HepG2 (cell line): ENCODE measurements at regions not wholly inside any gene's neighbourhood (a gene's known extent, or its start where the extent isn't known, plus 50 kb on each side); places are given as distances from the start of the nearest gene placed in this dataset.

Experiments
- ATAC-seq: fragments of 200-7000 bp; cut with Tn5 transposase; 3 replicates; pipeline ENCODE4 v1.9.1; 2020; ENCODE audit warnings: mild to moderate bottlenecking, moderate library complexity
- BruUV-seq: library from RNA; stranded (reverse); fragments of 400-500 nt; replicated peaks from 2 replicates; lab custom pipeline; 2021; lab: Mats Ljungman, UMichigan
- CTCF ChIA-PET: fragments of 300-600 bp; formaldehyde crosslinking; extraction: SDS; loops from one replicate; lab custom pipeline; 2021; ENCODE audit warnings: low total read pairs, inconsistent platforms, low intra/inter-chr PET ratio; lab: Yijun Ruan, JAX
- POLR2A ChIA-PET: fragments of 350-600 bp; sonication (Branson Sonifier 250); formaldehyde crosslinking; loops from one replicate; lab custom pipeline; 2020; ENCODE audit warnings: antibody characterized with exemption, inconsistent platforms; lab: Yijun Ruan, JAX
- DNase-seq: peaks from one replicate; pipeline ENCODE4 v3.0.0-alpha.2; 2015; ENCODE audit warnings: low spot score
- FAIRE-seq: peaks from 3 replicates; lab custom pipeline; 2011; peaks lifted over from hg19 to GRCh38; lab: Jason Lieb, UNC
- H2AFZ ChIP-seq: one replicate; pipeline ENCODE4 v1.6.1; 2011; ENCODE audit warnings: low read length, inconsistent platforms
- H3K27ac ChIP-seq: fragments of 300-600 bp; 3 replicates; pipeline ENCODE4 v1.8.0; 2011; ENCODE audit warnings: mixed run types, mild to moderate bottlenecking, mixed read lengths, low read length, inconsistent platforms; ENCODE audit not compliant: insufficient read depth; ENCODE audit errors: extremely low read length
- H3K27me3 ChIP-seq, 2 experiments: fragments of 200-600 bp in 1 of 2; 2 replicates in 1 of 2; 3 replicates in 1 of 2; pipeline versions ENCODE4 v1.6.0 to v1.8.0; 2011; ENCODE audit warnings: low read length in 2 of 2, mild to moderate bottlenecking in 2 of 2, moderate library complexity in 2 of 2, inconsistent platforms in 1 of 2; ENCODE audit not compliant: insufficient read depth in 2 of 2, control insufficient read depth in 1 of 2
- H3K36me3 ChIP-seq, 2 experiments: fragments of 200-600 bp in 1 of 2; replicated peaks in 1 of 2; 2 replicates in 1 of 2; 3 replicates in 1 of 2; pipeline versions ENCODE4 v1.5.1 to v1.8.0; 2011; ENCODE audit warnings: low read length in 2 of 2, inconsistent platforms in 1 of 2; ENCODE audit not compliant: insufficient read depth in 2 of 2, control insufficient read depth in 1 of 2
- H3K4me1 ChIP-seq: 2 replicates; pipeline ENCODE4 v1.5.1; 2012; ENCODE audit warnings: low read length, inconsistent platforms; ENCODE audit not compliant: insufficient read depth
- H3K4me2 ChIP-seq: 2 replicates; pipeline ENCODE4 v1.6.0; 2011; ENCODE audit warnings: low read depth, low read length, inconsistent platforms
- H3K4me3 ChIP-seq, 3 experiments: fragments of 200-600 bp in 1 of 3; sonication (generic), shearing (Covaris generic) in 1 of 3; replicated peaks in 1 of 3; 2 replicates each; pipeline ENCODE4 v1.5.1; 2011 to 2016; ENCODE audit warnings: low read length in 3 of 3, inconsistent platforms in 2 of 3, low read depth in 2 of 3, mild to moderate bottlenecking in 2 of 3, control low read depth in 1 of 3, mixed read lengths in 1 of 3; ENCODE audit not compliant: insufficient read depth in 1 of 3
- H3K79me2 ChIP-seq: one replicate; pipeline ENCODE4 v1.6.1; 2011; ENCODE audit warnings: low read length, inconsistent platforms; ENCODE audit not compliant: insufficient read depth
- H3K9ac ChIP-seq: 2 replicates; pipeline ENCODE4 v1.6.0; 2011; ENCODE audit warnings: mild to moderate bottlenecking, low read depth, low read length, inconsistent platforms; ENCODE audit not compliant: insufficient read depth
- H3K9me3 ChIP-seq: 2 replicates; pipeline ENCODE4 v1.5.1; 2012; ENCODE audit warnings: mild to moderate bottlenecking, low read length
- H4K20me1 ChIP-seq: 2 replicates; pipeline ENCODE4 v1.6.0; 2011; ENCODE audit warnings: inconsistent platforms, mild to moderate bottlenecking, low read length, moderate library complexity; ENCODE audit not compliant: insufficient read depth
- CREM ChIP-seq, 2 experiments: sonication (generic) in 1 of 2; formaldehyde crosslinking in 1 of 2; IDR thresholded peaks; 2 replicates each; pipeline versions ENCODE4 v1.4.0 to v1.6.1; 2016 to 2020; ENCODE audit warnings: antibody characterized with exemption in 1 of 2, mild to moderate bottlenecking in 1 of 2, missing genetic modification reagents in 1 of 2
- DDIT3 ChIP-seq: sonication (generic); formaldehyde crosslinking; IDR thresholded peaks from 2 replicates; pipeline ENCODE4 v1.4.0; 2020; ENCODE audit warnings: mild to moderate bottlenecking, missing genetic modification reagents
- HNF4A ChIP-seq: sonication (generic); formaldehyde crosslinking; IDR thresholded peaks from 2 replicates; pipeline ENCODE4 v1.4.0; 2020; ENCODE audit warnings: missing genetic modification reagents
- KLF9 ChIP-seq: IDR thresholded peaks from 2 replicates; pipeline ENCODE4 v1.6.1; 2016; ENCODE audit warnings: low read depth
- KMT2B ChIP-seq: IDR thresholded peaks from 2 replicates; pipeline ENCODE4 v1.6.1; 2016; ENCODE audit warnings: missing genetic modification reagents, missing compliant biosample characterization
- MAX ChIP-seq: IDR thresholded peaks from 2 replicates; pipeline ENCODE4 v1.6.1; 2012; ENCODE audit warnings: inconsistent platforms
- SNAI1 ChIP-seq: sonication (generic); formaldehyde crosslinking; IDR thresholded peaks from 2 replicates; pipeline ENCODE4 v1.5.0; 2020; ENCODE audit warnings: mild to moderate bottlenecking, missing genetic modification reagents, borderline replicate concordance
- TBL1XR1 ChIP-seq: fragments of 150-350 bp; IDR thresholded peaks from 2 replicates; pipeline ENCODE4 v1.6.1; 2014; ENCODE audit warnings: borderline replicate concordance, low read length; ENCODE audit not compliant: partially characterized antibody
- TGIF2 ChIP-seq: IDR thresholded peaks from 2 replicates; pipeline ENCODE4 v1.6.1; 2016; ENCODE audit warnings: control low read depth, missing compliant biosample characterization
- TP53 ChIP-seq: sonication (generic); formaldehyde crosslinking; conservative IDR thresholded peaks from 2 replicates; pipeline ENCODE4 v1.4.0; 2020; ENCODE audit warnings: missing genetic modification reagents
- ZBTB25 ChIP-seq: IDR thresholded peaks from 2 replicates; pipeline ENCODE4 v1.6.1; 2018; ENCODE audit warnings: missing genetic modification reagents
- ZBTB7B ChIP-seq: sonication (generic); formaldehyde crosslinking; IDR thresholded peaks from 2 replicates; pipeline ENCODE4 v1.4.0; 2020; ENCODE audit warnings: missing genetic modification reagents
- ZNF33B ChIP-seq: sonication (generic); formaldehyde crosslinking; IDR thresholded peaks from 2 replicates; pipeline ENCODE4 v1.5.1; 2020; ENCODE audit warnings: mild to moderate bottlenecking, missing genetic modification reagents
- ZNF737 ChIP-seq: sonication (generic); formaldehyde crosslinking; IDR thresholded peaks from 2 replicates; pipeline ENCODE4 v1.5.0; 2020; ENCODE audit warnings: missing genetic modification reagents, mild to moderate bottlenecking, borderline replicate concordance
- ZNF761 ChIP-seq: sonication (generic); formaldehyde crosslinking; conservative IDR thresholded peaks from 2 replicates; pipeline ENCODE4 v1.4.0; 2020; ENCODE audit warnings: mild to moderate bottlenecking, missing genetic modification reagents
- ZNF772 ChIP-seq: sonication (generic); formaldehyde crosslinking; IDR thresholded peaks from 2 replicates; pipeline ENCODE4 v1.5.0; 2020; ENCODE audit warnings: mild to moderate bottlenecking, missing genetic modification reagents
- WGBS: methylation state at CpG from one replicate; pipeline ENCODE4 v1.1.6; 2017; ENCODE audit warnings: low lambda C conversion rate; 5-methylcytosine and 5-hydroxymethylcytosine counted together
- in situ Hi-C: cut with HindIII; loops from 2 replicates; pipeline ENCODE4 v1.10.0; 2017; ENCODE audit warnings: low pct_unique_long_range_greater_than_20kb; ENCODE audit not compliant: extremely low pct_ligation_motif_present
- intact Hi-C: fragments of 100-400 bp; cut with micrococcal nuclease; formaldehyde crosslinking; loops from one replicate; pipeline ENCODE4 v1.10.0; 2022; ENCODE audit not compliant: unreplicated experiment
- TF ChIP-seq, protein P1 (sequence below): sonication (generic); formaldehyde crosslinking; IDR thresholded peaks from 2 replicates; pipeline ENCODE4 v1.5.0; 2020; ENCODE audit warnings: mild to moderate bottlenecking, missing genetic modification reagents
- TF ChIP-seq, protein P2 (sequence below): sonication (generic); formaldehyde crosslinking; IDR thresholded peaks from 2 replicates; pipeline ENCODE4 v1.4.0; 2020; ENCODE audit warnings: low read depth, mild to moderate bottlenecking, missing genetic modification reagents

DNA sequence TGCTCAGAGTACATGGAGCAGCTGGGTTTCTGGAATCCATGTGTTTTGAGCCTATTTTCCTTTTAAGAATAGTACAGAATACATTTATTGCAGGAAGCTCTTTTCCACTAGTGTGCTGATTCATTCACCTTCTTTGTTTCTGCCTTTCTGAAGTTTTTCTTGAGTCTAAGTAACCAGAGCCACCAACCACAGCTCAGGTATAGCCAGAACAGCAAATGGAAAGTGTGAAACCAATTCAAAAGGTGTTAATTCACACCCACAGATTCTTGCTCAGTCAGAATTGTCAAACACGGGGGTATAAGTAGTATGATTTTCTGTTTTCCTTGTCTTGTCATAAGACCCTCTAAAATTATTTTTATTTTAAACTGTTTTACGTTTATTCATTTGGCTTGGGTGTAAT, 75.9 kb upstream of the DYNAP start:
- no peak for FAIRE-seq
- H2AFZ ChIP-seq: no peak overlapping the region
- no peak for ATAC-seq
- BruUV-seq: no TSS peak
- H4K20me1 ChIP-seq: no peaks in the 10 kb centered on the region
- H3K36me3 ChIP-seq: no peaks in the 10 kb centered on the region
- TF ChIP-seq ZNF761 (CRISPR knock-in tag): no peak
- no peak for TF ChIP-seq ZNF737
- no peak for TF ChIP-seq TBL1XR1
- TF ChIP-seq ZBTB7B (CRISPR knock-in tag): no peak
- TF ChIP-seq DDIT3 (CRISPR knock-in tag): no peak
- no peak for TF ChIP-seq ZBTB25 (CRISPR knock-in tag)
- no peak for TF ChIP-seq KLF9 (CRISPR knock-in tag)
- no peak for TF ChIP-seq MAX
- no peak for TF ChIP-seq TGIF2 (CRISPR knock-in tag)
- no peak for TF ChIP-seq CREM (IDR thresholded peaks at IDR 0.05)
- no peak for TF ChIP-seq CREM (CRISPR knock-in tag; IDR thresholded peaks at IDR 0.05)
- TF ChIP-seq, protein P1, sequence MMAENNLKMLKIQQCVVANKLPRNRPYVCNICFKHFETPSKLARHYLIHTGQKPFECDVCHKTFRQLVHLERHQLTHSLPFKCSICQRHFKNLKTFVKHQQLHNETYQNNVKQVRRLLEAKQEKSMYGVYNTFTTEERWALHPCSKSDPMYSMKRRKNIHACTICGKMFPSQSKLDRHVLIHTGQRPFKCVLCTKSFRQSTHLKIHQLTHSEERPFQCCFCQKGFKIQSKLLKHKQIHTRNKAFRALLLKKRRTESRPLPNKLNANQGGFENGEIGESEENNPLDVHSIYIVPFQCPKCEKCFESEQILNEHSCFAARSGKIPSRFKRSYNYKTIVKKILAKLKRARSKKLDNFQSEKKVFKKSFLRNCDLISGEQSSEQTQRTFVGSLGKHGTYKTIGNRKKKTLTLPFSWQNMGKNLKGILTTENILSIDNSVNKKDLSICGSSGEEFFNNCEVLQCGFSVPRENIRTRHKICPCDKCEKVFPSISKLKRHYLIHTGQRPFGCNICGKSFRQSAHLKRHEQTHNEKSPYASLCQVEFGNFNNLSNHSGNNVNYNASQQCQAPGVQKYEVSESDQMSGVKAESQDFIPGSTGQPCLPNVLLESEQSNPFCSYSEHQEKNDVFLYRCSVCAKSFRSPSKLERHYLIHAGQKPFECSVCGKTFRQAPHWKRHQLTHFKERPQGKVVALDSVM: no peak
- no peak for TF ChIP-seq ZNF772
- TF ChIP-seq SNAI1 (CRISPR knock-in tag): no peak
- TF ChIP-seq HNF4A (CRISPR knock-in tag): no peak
- TF ChIP-seq ZNF33B (CRISPR knock-in tag): no peak
- TF ChIP-seq, protein P2, sequence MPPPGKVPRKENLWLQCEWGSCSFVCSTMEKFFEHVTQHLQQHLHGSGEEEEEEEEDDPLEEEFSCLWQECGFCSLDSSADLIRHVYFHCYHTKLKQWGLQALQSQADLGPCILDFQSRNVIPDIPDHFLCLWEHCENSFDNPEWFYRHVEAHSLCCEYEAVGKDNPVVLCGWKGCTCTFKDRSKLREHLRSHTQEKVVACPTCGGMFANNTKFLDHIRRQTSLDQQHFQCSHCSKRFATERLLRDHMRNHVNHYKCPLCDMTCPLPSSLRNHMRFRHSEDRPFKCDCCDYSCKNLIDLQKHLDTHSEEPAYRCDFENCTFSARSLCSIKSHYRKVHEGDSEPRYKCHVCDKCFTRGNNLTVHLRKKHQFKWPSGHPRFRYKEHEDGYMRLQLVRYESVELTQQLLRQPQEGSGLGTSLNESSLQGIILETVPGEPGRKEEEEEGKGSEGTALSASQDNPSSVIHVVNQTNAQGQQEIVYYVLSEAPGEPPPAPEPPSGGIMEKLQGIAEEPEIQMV (CRISPR knock-in tag): no peak
- no peak for TF ChIP-seq TP53 (CRISPR knock-in tag)
- no peak for TF ChIP-seq KMT2B (CRISPR knock-in tag)
- TF ChIP-seq, all 625 proteins: peak for 0
- POLR2A ChIA-PET: no interaction called here
- H3K27ac ChIP-seq: no peak overlapping the region
- H3K4me1 ChIP-seq: no peaks in the 10 kb centered on the region
- H3K79me2 ChIP-seq: no peaks in the 10 kb centered on the region
- in situ Hi-C loops (no loop called here), intact Hi-C loops (no loop called here)
- WGBS: 2% methylated on average over 2 of the region's 2 CpGs
- H3K9ac ChIP-seq: no peak overlapping the region
- no peaks in the 10 kb centered on the region for H3K9me3 ChIP-seq
- H3K4me2 ChIP-seq: no peak overlapping the region
- no peaks in the 10 kb centered on the region; a peak in 1 of 5 replicates for H3K27me3 ChIP-seq
- no peak overlapping the region for H3K4me3 ChIP-seq
- DNase-seq: no peak
- CTCF ChIA-PET: no interaction called here
